ENCODE measurements at regions not wholly inside any gene's neighbourhood (a gene's known extent, or its start where the extent isn't known, plus 50 kb on each side); places are given as distances from the start of the nearest gene placed in this dataset.
A peak's percentile ranks its signal among the peaks of the same experiment; 100 is the strongest.

- ATAC-seq = no peak
These were observed 72.0 kb downstream of the ACTBL2 start for GRCh38 chr5:57410374-57411320.

GRCh38 chr5:57408714-57409113 is 73.9 kb downstream of the ACTBL2 start:
- ATAC-seq (no peak), DNase-seq (no peak)
- POLR2A ChIA-PET = no interaction called here
- intact Hi-C loops (cut with micrococcal nuclease) = no loop called here
- H3K4me3 Mint-ChIP-seq = no peak overlapping the region
- no peak overlapping the region for H3K27ac Mint-ChIP-seq
- CTCF ChIA-PET = no interaction called here
- Histone ChIP-seq H3K4me1 (ENCODE audit: control insufficient read depth in 2 of 2, insufficient read depth in 2 of 2, low read length in 2 of 2) (no peaks in the 10 kb centered on the region), H3K9me3 (ENCODE audit: control insufficient read depth in 2 of 3, low read length in 3 of 3) (no peaks in the 10 kb centered on the region), H3K27ac (ENCODE audit: low read depth, low read length) (no peak overlapping the region), H3K4me3 (ENCODE audit: low read length) (no peak overlapping the region), H3K36me3 (ENCODE audit: control insufficient read depth in 2 of 3, insufficient read depth in 3 of 3, low read length in 3 of 3) (no peaks in the 10 kb centered on the region), H3K27me3 (ENCODE audit: control insufficient read depth in 2 of 2, insufficient read depth in 2 of 2, low read length in 2 of 2) (no peaks in the 10 kb centered on the region)
- no peaks in the 10 kb centered on the region for H3K4me1 Mint-ChIP-seq
- H3K36me3 Mint-ChIP-seq = peaks cover 0 to 3% (median 0%) of the 10 kb centered on the region in 5 donors
- H3K27me3 Mint-ChIP-seq = peaks cover 0 to 3% (median 0%) of the 10 kb centered on the region in 5 donors
- H3K9me3 Mint-ChIP-seq = peaks cover 0 to 3% (median 0%) of the 10 kb centered on the region in 11 donors

More at GRCh38 chr5:57410374-57411320, 72.0 kb downstream of the ACTBL2 start:
- no peaks in the 10 kb centered on the region for H3K9me3 Mint-ChIP-seq
- CTCF ChIA-PET = interaction anchor here (0.5 to 0.9 kb wide), 2 partner anchors 91 to 1508 kb away, joined by 4 read pairs; no protein-coding TSS in a partner anchor
- Histone ChIP-seq H3K4me3 (ENCODE audit: low read length) (no peak overlapping the region), H3K4me1 (ENCODE audit: control insufficient read depth in 2 of 2, insufficient read depth in 2 of 2, low read length in 2 of 2) (no peaks in the 10 kb centered on the region), H3K36me3 (ENCODE audit: control insufficient read depth in 2 of 3, insufficient read depth in 3 of 3, low read length in 3 of 3) (no peaks in the 10 kb centered on the region), H3K9me3 (ENCODE audit: control insufficient read depth in 2 of 3, low read length in 3 of 3) (no peaks in the 10 kb centered on the region), H3K27me3 (ENCODE audit: control insufficient read depth in 2 of 2, insufficient read depth in 2 of 2, low read length in 2 of 2) (no peaks in the 10 kb centered on the region), H3K27ac (ENCODE audit: low read depth, low read length) (no peak overlapping the region)
- H3K4me3 Mint-ChIP-seq = no peak overlapping the region
- POLR2A ChIA-PET = interaction anchor here (0.6 kb wide), 1 partner anchor 1095 kb away, joined by 3 read pairs; no protein-coding TSS in a partner anchor
- no peaks in the 10 kb centered on the region for H3K4me1 Mint-ChIP-seq
- no peaks in the 10 kb centered on the region for H3K36me3 Mint-ChIP-seq
- peaks cover 0 to 3% (median 0%) of the 10 kb centered on the region in 5 donors for H3K27me3 Mint-ChIP-seq
- no peak overlapping the region for H3K27ac Mint-ChIP-seq
- intact Hi-C loops (cut with micrococcal nuclease) = loop anchor here in 1 of 2 donors (1.0 to 5.0 kb wide), 3 partner anchors 87 to 1050 kb away; partner anchors contain the start of gene PLK2
- peak in 1 of 9 donors; percentile 12 for DNase-seq

GRCh38 chr5:57408285-57408684 is 74.3 kb downstream of the ACTBL2 start:
- CTCF ChIA-PET = no interaction called here
- intact Hi-C loops (cut with micrococcal nuclease) = no loop called here
- DNase-seq (no peak), ATAC-seq (no peak)
- POLR2A ChIA-PET = no interaction called here
- Mint-ChIP-seq H3K9me3 (peaks cover 0 to 3% (median 0%) of the 10 kb centered on the region in 11 donors), H3K27me3 (peaks cover 0 to 5% (median 0%) of the 10 kb centered on the region in 5 donors), H3K4me3 (no peak overlapping the region), H3K4me1 (no peaks in the 10 kb centered on the region), H3K27ac (no peak overlapping the region), H3K36me3 (peaks cover 0 to 3% (median 0%) of the 10 kb centered on the region in 5 donors)
- Histone ChIP-seq H3K9me3 (ENCODE audit: control insufficient read depth in 2 of 3, low read length in 3 of 3) (no peaks in the 10 kb centered on the region), H3K27me3 (ENCODE audit: control insufficient read depth in 2 of 2, insufficient read depth in 2 of 2, low read length in 2 of 2) (no peaks in the 10 kb centered on the region), H3K36me3 (ENCODE audit: control insufficient read depth in 2 of 3, insufficient read depth in 3 of 3, low read length in 3 of 3) (no peaks in the 10 kb centered on the region), H3K4me1 (ENCODE audit: control insufficient read depth in 2 of 2, insufficient read depth in 2 of 2, low read length in 2 of 2) (no peaks in the 10 kb centered on the region), H3K27ac (ENCODE audit: low read depth, low read length) (no peak overlapping the region), H3K4me3 (ENCODE audit: low read length) (no peak overlapping the region)

- Mint-ChIP-seq H3K27ac (no peak overlapping the region), H3K27me3 (peaks cover 0 to 5% (median 4%) of the 10 kb centered on the region in 5 donors), H3K36me3 (peaks cover 0 to 3% (median 3%) of the 10 kb centered on the region in 5 donors), H3K4me3 (no peak overlapping the region), H3K4me1 (no peaks in the 10 kb centered on the region), H3K9me3 (peaks cover 0 to 4% (median 0%) of the 10 kb centered on the region in 11 donors)
- no peaks in the 10 kb centered on the region for H3K27me3 ChIP-seq (ENCODE audit: control insufficient read depth in 2 of 2, insufficient read depth in 2 of 2, low read length in 2 of 2)
- H3K9me3 ChIP-seq (ENCODE audit: control insufficient read depth in 2 of 3, low read length in 3 of 3) = no peaks in the 10 kb centered on the region
- no peak for DNase-seq
- no peaks in the 10 kb centered on the region for H3K36me3 ChIP-seq (ENCODE audit: control insufficient read depth in 2 of 3, insufficient read depth in 3 of 3, low read length in 3 of 3)
- intact Hi-C loops (cut with micrococcal nuclease) = no loop called here
- no peak overlapping the region for H3K27ac ChIP-seq (ENCODE audit: low read depth, low read length)
- ATAC-seq = no peak
- no peaks in the 10 kb centered on the region for H3K4me1 ChIP-seq (ENCODE audit: control insufficient read depth in 2 of 2, insufficient read depth in 2 of 2, low read length in 2 of 2)
- POLR2A ChIA-PET = no interaction called here
- H3K4me3 ChIP-seq (ENCODE audit: low read length) = no peak overlapping the region
- CTCF ChIA-PET = no interaction called here
These were observed 75.2 kb downstream of the ACTBL2 start for GRCh38 chr5:57407391-57407790.

DNA sequence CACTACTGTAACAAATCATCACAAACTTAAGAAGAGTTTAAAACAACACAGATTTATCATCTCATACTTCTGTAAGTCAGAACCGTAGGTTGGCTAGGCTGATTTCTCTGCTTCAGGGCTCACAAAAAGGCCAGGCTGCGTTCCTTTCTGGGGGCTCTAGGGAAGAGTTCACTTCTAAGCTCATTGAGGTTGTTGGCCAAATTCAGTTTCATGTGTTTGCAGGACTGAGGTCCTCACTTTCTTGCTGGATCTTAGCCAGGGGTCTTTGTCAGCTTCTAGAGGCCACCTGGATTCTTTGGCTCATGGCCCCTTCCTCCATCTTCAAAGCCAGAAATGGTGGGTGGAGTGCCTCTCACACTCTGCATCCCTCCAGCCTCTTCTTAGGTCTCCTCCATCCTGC is 76.0 kb downstream of the ACTBL2 start:
- CTCF ChIA-PET = no interaction called here
- no peaks in the 10 kb centered on the region for H3K4me1 Mint-ChIP-seq
- H3K4me3 Mint-ChIP-seq = no peak overlapping the region

GRCh38 chr5:57405984-57406383 is 76.6 kb downstream of the ACTBL2 start:
- Mint-ChIP-seq H3K9me3 (peaks cover 0 to 4% (median 0%) of the 10 kb centered on the region in 11 donors), H3K4me3 (no peak overlapping the region), H3K27ac (no peak overlapping the region), H3K4me1 (no peaks in the 10 kb centered on the region), H3K36me3 (peaks cover 0 to 3% (median 3%) of the 10 kb centered on the region in 5 donors), H3K27me3 (peaks cover 0 to 5% (median 4%) of the 10 kb centered on the region in 5 donors)
- ChIA-PET POLR2A (no interaction called here), CTCF (no interaction called here)
- DNase-seq = no peak
- Histone ChIP-seq H3K4me3 (ENCODE audit: low read length) (no peak overlapping the region), H3K4me1 (ENCODE audit: control insufficient read depth in 2 of 2, insufficient read depth in 2 of 2, low read length in 2 of 2) (no peaks in the 10 kb centered on the region), H3K27me3 (ENCODE audit: control insufficient read depth in 2 of 2, insufficient read depth in 2 of 2, low read length in 2 of 2) (no peaks in the 10 kb centered on the region), H3K9me3 (ENCODE audit: control insufficient read depth in 2 of 3, low read length in 3 of 3) (no peaks in the 10 kb centered on the region), H3K27ac (ENCODE audit: low read depth, low read length) (no peak overlapping the region), H3K36me3 (ENCODE audit: control insufficient read depth in 2 of 3, insufficient read depth in 3 of 3, low read length in 3 of 3) (no peaks in the 10 kb centered on the region)
- no peak for ATAC-seq
- intact Hi-C loops (cut with micrococcal nuclease) = no loop called here

More for the DNA sequence above, 76.0 kb downstream of the ACTBL2 start:
- intact Hi-C loops (cut with micrococcal nuclease) = no loop called here
- Mint-ChIP-seq H3K27me3 (peaks cover 0 to 5% (median 4%) of the 10 kb centered on the region in 5 donors), H3K27ac (no peak overlapping the region), H3K9me3 (peaks cover 0 to 4% (median 0%) of the 10 kb centered on the region in 11 donors), H3K36me3 (peaks cover 0 to 3% (median 3%) of the 10 kb centered on the region in 5 donors)
- DNase-seq (no peak), ATAC-seq (no peak)
- Histone ChIP-seq H3K4me1 (ENCODE audit: control insufficient read depth in 2 of 2, insufficient read depth in 2 of 2, low read length in 2 of 2) (no peaks in the 10 kb centered on the region), H3K4me3 (ENCODE audit: low read length) (no peak overlapping the region), H3K27ac (ENCODE audit: low read depth, low read length) (no peak overlapping the region), H3K9me3 (ENCODE audit: control insufficient read depth in 2 of 3, low read length in 3 of 3) (no peaks in the 10 kb centered on the region), H3K36me3 (ENCODE audit: control insufficient read depth in 2 of 3, insufficient read depth in 3 of 3, low read length in 3 of 3) (no peaks in the 10 kb centered on the region), H3K27me3 (ENCODE audit: control insufficient read depth in 2 of 2, insufficient read depth in 2 of 2, low read length in 2 of 2) (no peaks in the 10 kb centered on the region)
- POLR2A ChIA-PET = no interaction called here

All from naive thymus-derived CD4-positive, alpha-beta T cell (primary cell).